ENCODE measurements at regions not wholly inside any gene's neighbourhood (a gene's known extent, or its start where the extent isn't known, plus 50 kb on each side); places are given as distances from the start of the nearest gene placed in this dataset.

DNA sequence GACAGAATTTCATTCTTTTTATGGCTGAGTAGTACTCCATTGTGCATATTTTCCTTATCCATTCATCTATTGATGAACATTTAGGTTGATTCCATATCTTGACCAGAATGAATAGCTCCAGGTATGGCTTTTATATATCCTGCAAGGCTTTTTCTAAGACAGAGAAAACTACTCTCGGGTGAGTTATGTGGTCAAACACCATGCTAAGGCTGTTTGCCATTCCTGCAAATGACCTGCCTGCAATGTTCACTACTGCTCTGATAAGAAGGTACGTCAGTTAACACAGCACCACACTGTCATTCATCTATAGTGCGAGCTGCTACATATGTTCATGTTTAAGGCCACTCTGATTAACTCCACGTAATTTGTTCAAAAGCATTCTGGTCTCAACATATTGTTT, 256.8 kb upstream of the RGMB start:
- Histone ChIP-seq H3K27ac (ENCODE audit: low read depth, low read length) (no peak overlapping the region), H3K27me3 (ENCODE audit: insufficient read depth, low read length) (no peaks in the 10 kb centered on the region), H3K9me3 (ENCODE audit: insufficient read depth, low read depth, low read length) (no peaks in the 10 kb centered on the region), H2BK5ac (ENCODE audit: low read depth, low read length, poor library complexity) (no peak overlapping the region), H3K18ac (ENCODE audit: low read length) (no peak overlapping the region), H3K79me2 (ENCODE audit: control insufficient read depth, insufficient read depth, low read length, poor library complexity) (no peaks in the 10 kb centered on the region), H3K23ac (ENCODE audit: low read length) (no peak overlapping the region), H2AK5ac (ENCODE audit: low read length) (no peak overlapping the region), H3K79me1 (ENCODE audit: low read length) (no peaks in the 10 kb centered on the region), H3K4ac (ENCODE audit: low read depth, low read length) (no peak overlapping the region), H3K4me2 (ENCODE audit: low read length) (no peak overlapping the region), H2BK120ac (ENCODE audit: insufficient read depth, low read length, poor library complexity) (no peak overlapping the region), H2BK12ac (ENCODE audit: low read length) (no peak overlapping the region), H4K8ac (ENCODE audit: low read depth, low read length) (no peak overlapping the region), H3K9ac (ENCODE audit: low read length) (no peak overlapping the region), H2AFZ (ENCODE audit: insufficient read depth, low read length, poor library complexity) (no peak overlapping the region), H4K12ac (ENCODE audit: low read depth, low read length) (no peak overlapping the region), H3K14ac (ENCODE audit: low read length) (no peak overlapping the region), H3K4me3 (ENCODE audit: low read depth, low read length) (no peak overlapping the region), H4K91ac (ENCODE audit: low read depth, low read length) (no peak overlapping the region), H3K36me3 (ENCODE audit: control insufficient read depth in 1 of 2, insufficient read depth in 2 of 2, low read length in 2 of 2) (no peaks in the 10 kb centered on the region), H3K4me1 (ENCODE audit: control insufficient read depth in 1 of 2, insufficient read depth in 2 of 2, low read length in 2 of 2) (peaks cover 0 to 2% of the 10 kb centered on the region in 2 experiments)
- peak; percentile 55 to 85 for DNase-seq
- WGBS (ENCODE audit: extremely low coverage, insufficient coverage, insufficient read length), result no CpG with 5 or more reads among the region's 4 CpGs

GRCh38 chr5:98517560-98518366, 255.7 kb upstream of the RGMB start:
- Histone ChIP-seq H3K18ac (ENCODE audit: low read length) (no peak overlapping the region), H3K23ac (ENCODE audit: low read length) (no peak overlapping the region), H3K36me3 (ENCODE audit: control insufficient read depth in 1 of 2, insufficient read depth in 2 of 2, low read length in 2 of 2) (no peaks in the 10 kb centered on the region), H2BK5ac (ENCODE audit: low read depth, low read length, poor library complexity) (no peak overlapping the region), H4K12ac (ENCODE audit: low read depth, low read length) (no peak overlapping the region), H3K79me1 (ENCODE audit: low read length) (no peaks in the 10 kb centered on the region), H3K27me3 (ENCODE audit: insufficient read depth, low read length) (no peaks in the 10 kb centered on the region), H2BK120ac (ENCODE audit: insufficient read depth, low read length, poor library complexity) (no peak overlapping the region), H3K4me1 (ENCODE audit: control insufficient read depth in 1 of 2, insufficient read depth in 2 of 2, low read length in 2 of 2) (peaks cover 0 to 2% of the 10 kb centered on the region in 2 experiments), H4K91ac (ENCODE audit: low read depth, low read length) (no peak overlapping the region), H2AK5ac (ENCODE audit: low read length) (no peak overlapping the region), H3K9ac (ENCODE audit: low read length) (no peak overlapping the region), H3K14ac (ENCODE audit: low read length) (no peak overlapping the region), H3K4me3 (ENCODE audit: low read depth, low read length) (no peak overlapping the region), H2BK12ac (ENCODE audit: low read length) (no peak overlapping the region), H3K9me3 (ENCODE audit: insufficient read depth, low read depth, low read length) (no peaks in the 10 kb centered on the region), H3K79me2 (ENCODE audit: control insufficient read depth, insufficient read depth, low read length, poor library complexity) (no peaks in the 10 kb centered on the region), H3K27ac (ENCODE audit: low read depth, low read length) (no peak overlapping the region), H3K4ac (ENCODE audit: low read depth, low read length) (no peak overlapping the region), H4K8ac (ENCODE audit: low read depth, low read length) (no peak overlapping the region), H2AFZ (ENCODE audit: insufficient read depth, low read length, poor library complexity) (no peak overlapping the region), H3K4me2 (ENCODE audit: low read length) (no peak overlapping the region)
- DNase-seq, result peak in 1 of 2 donors; percentile 23
- no CpG with 5 or more reads among the region's 4 CpGs for WGBS (ENCODE audit: extremely low coverage, insufficient coverage, insufficient read length)

DNA sequence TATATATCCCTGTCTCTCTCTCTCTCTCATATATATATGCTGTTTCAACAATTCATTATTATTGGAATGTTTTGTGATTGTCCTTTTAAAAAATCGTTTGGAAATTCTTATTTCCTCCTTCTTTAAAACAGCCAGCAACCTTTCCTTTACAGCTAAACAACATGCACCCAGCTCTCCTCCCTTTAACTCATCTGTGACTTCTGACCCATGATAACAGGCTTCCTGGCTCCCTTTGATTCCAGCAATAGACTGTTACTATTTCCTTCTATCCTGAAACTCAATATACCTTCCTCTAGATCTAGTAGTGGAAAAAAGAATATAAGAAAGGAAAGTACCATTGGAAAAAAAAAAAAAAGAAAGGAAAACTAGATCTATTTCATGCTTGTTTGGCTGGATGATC, 254.7 kb upstream of the RGMB start:
- Histone ChIP-seq H3K27ac (ENCODE audit: low read depth, low read length) (no peak overlapping the region), H3K4ac (ENCODE audit: low read depth, low read length) (no peak overlapping the region)

DNA sequence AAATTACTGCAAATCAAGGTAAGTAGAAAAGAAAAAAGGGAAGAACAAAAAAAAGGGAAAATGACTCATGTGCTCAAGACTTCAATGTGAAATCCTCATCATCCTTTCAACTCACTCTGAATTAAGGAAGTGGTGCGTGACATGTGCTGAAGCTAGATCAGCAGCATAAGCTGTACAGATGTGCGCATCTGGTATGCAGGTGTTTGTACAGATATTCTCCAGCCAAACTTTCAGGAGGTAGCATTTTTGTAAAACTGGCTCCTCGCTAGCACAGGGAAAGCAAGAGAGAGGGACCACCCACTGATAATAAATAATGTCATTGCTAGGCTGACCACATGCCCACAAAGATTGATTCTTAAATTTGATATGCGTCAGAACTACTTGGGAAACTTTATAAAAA, 253.9 kb upstream of the RGMB start:
- no peak overlapping the region for H3K14ac ChIP-seq (ENCODE audit: low read length)
- H4K91ac ChIP-seq (ENCODE audit: low read depth, low read length), result no peak overlapping the region
- no peak overlapping the region for H3K9ac ChIP-seq (ENCODE audit: low read length)
- no peaks in the 10 kb centered on the region for H3K79me2 ChIP-seq (ENCODE audit: control insufficient read depth, insufficient read depth, low read length, poor library complexity)
- H3K4me1 ChIP-seq (ENCODE audit: control insufficient read depth in 1 of 2, insufficient read depth in 2 of 2, low read length in 2 of 2), result no peaks in the 10 kb centered on the region
- no peaks in the 10 kb centered on the region for H3K79me1 ChIP-seq (ENCODE audit: low read length)
- no peak overlapping the region for H4K12ac ChIP-seq (ENCODE audit: low read depth, low read length)
- no CpG with 5 or more reads among the region's 4 CpGs for WGBS (ENCODE audit: extremely low coverage, insufficient coverage, insufficient read length)
- no peak overlapping the region for H3K18ac ChIP-seq (ENCODE audit: low read length)
- H2BK5ac ChIP-seq (ENCODE audit: low read depth, low read length, poor library complexity), result no peak overlapping the region
- H3K36me3 ChIP-seq (ENCODE audit: control insufficient read depth in 1 of 2, insufficient read depth in 2 of 2, low read length in 2 of 2), result no peaks in the 10 kb centered on the region
- no peak overlapping the region for H3K4me2 ChIP-seq (ENCODE audit: low read length)
- no peak overlapping the region for H3K23ac ChIP-seq (ENCODE audit: low read length)
- no peak overlapping the region for H2AK5ac ChIP-seq (ENCODE audit: low read length)
- H3K9me3 ChIP-seq (ENCODE audit: insufficient read depth, low read depth, low read length), result no peaks in the 10 kb centered on the region
- no peak overlapping the region for H3K4me3 ChIP-seq (ENCODE audit: low read depth, low read length)
- H3K4ac ChIP-seq (ENCODE audit: low read depth, low read length), result no peak overlapping the region
- H2BK12ac ChIP-seq (ENCODE audit: low read length), result no peak overlapping the region
- no peaks in the 10 kb centered on the region for H3K27me3 ChIP-seq (ENCODE audit: insufficient read depth, low read length)
- H2AFZ ChIP-seq (ENCODE audit: insufficient read depth, low read length, poor library complexity), result no peak overlapping the region
- no peak overlapping the region for H2BK120ac ChIP-seq (ENCODE audit: insufficient read depth, low read length, poor library complexity)
- no peak overlapping the region for H3K27ac ChIP-seq (ENCODE audit: low read depth, low read length)
- no peak for DNase-seq
- no peak overlapping the region for H4K8ac ChIP-seq (ENCODE audit: low read depth, low read length)

More for the DNA sequence above, 254.7 kb upstream of the RGMB start:
- H2AK5ac ChIP-seq (ENCODE audit: low read length), result no peak overlapping the region
- H4K8ac ChIP-seq (ENCODE audit: low read depth, low read length), result no peak overlapping the region
- no peaks in the 10 kb centered on the region for H3K79me2 ChIP-seq (ENCODE audit: control insufficient read depth, insufficient read depth, low read length, poor library complexity)
- no peak overlapping the region for H3K4me2 ChIP-seq (ENCODE audit: low read length)
- no peak overlapping the region for H3K18ac ChIP-seq (ENCODE audit: low read length)
- no peak overlapping the region for H2BK12ac ChIP-seq (ENCODE audit: low read length)
- H3K14ac ChIP-seq (ENCODE audit: low read length), result no peak overlapping the region
- no peak overlapping the region for H2BK5ac ChIP-seq (ENCODE audit: low read depth, low read length, poor library complexity)
- no peak for DNase-seq
- H3K23ac ChIP-seq (ENCODE audit: low read length), result no peak overlapping the region
- H3K4me3 ChIP-seq (ENCODE audit: low read depth, low read length), result no peak overlapping the region
- H3K27me3 ChIP-seq (ENCODE audit: insufficient read depth, low read length), result no peaks in the 10 kb centered on the region
- H3K9me3 ChIP-seq (ENCODE audit: insufficient read depth, low read depth, low read length), result no peaks in the 10 kb centered on the region
- H3K9ac ChIP-seq (ENCODE audit: low read length), result no peak overlapping the region
- H3K79me1 ChIP-seq (ENCODE audit: low read length), result no peaks in the 10 kb centered on the region
- no peaks in the 10 kb centered on the region for H3K36me3 ChIP-seq (ENCODE audit: control insufficient read depth in 1 of 2, insufficient read depth in 2 of 2, low read length in 2 of 2)
- no peak overlapping the region for H2BK120ac ChIP-seq (ENCODE audit: insufficient read depth, low read length, poor library complexity)
- WGBS (ENCODE audit: extremely low coverage, insufficient coverage, insufficient read length), result no CpG with 5 or more reads among the region's 1 CpG
- no peak overlapping the region for H4K12ac ChIP-seq (ENCODE audit: low read depth, low read length)
- no peaks in the 10 kb centered on the region for H3K4me1 ChIP-seq (ENCODE audit: control insufficient read depth in 1 of 2, insufficient read depth in 2 of 2, low read length in 2 of 2)
- no peak overlapping the region for H4K91ac ChIP-seq (ENCODE audit: low read depth, low read length)
- H2AFZ ChIP-seq (ENCODE audit: insufficient read depth, low read length, poor library complexity), result no peak overlapping the region
